ENCODE measurements at regions not wholly inside any gene's neighbourhood (a gene's known extent, or its start where the extent isn't known, plus 50 kb on each side); places are given as distances from the start of the nearest gene placed in this dataset.
A peak's percentile ranks its signal among the peaks of the same experiment; 100 is the strongest.

DNA sequence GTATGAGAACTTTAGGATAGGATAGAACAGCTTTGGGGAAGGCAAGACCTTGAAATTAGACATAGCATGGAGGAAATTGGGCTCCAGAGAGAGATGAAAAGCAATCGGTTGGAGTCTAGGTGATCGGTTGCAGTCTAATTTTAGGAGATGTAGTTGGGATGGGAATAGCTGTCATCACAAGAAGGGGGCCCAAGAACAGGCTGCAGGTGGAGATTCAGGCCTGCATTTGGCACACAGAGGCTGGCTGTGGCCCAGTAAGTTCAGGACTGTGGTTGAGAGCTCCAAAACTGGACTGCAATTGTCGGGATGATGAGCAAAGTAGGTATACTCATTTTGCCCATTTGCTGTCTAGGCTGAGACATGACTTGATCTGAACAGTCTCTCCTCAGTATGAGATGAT lies 301.3 kb upstream of the B3GALT2 start:
- Histone ChIP-seq H3K27ac (no peak overlapping the region), H3K9me3 (no peaks in the 10 kb centered on the region), H3K4me3 (replicated peaks in 1 of 3) (no peak overlapping the region), H3K27me3 (no peaks in the 10 kb centered on the region), H3K36me3 (no peaks in the 10 kb centered on the region), H3K4me1 (no peaks in the 10 kb centered on the region)
- 84 to 96% methylated on average over 3 of the region's 3 CpGs for WGBS, 2 donors
- DNase-seq, result no peak
- intact Hi-C loops (cut with DNase I), result no loop called here
- TF ChIP-seq POLR2A (IDR thresholded peaks at IDR 0.05), result no peak
- TF ChIP-seq, protein P1, sequence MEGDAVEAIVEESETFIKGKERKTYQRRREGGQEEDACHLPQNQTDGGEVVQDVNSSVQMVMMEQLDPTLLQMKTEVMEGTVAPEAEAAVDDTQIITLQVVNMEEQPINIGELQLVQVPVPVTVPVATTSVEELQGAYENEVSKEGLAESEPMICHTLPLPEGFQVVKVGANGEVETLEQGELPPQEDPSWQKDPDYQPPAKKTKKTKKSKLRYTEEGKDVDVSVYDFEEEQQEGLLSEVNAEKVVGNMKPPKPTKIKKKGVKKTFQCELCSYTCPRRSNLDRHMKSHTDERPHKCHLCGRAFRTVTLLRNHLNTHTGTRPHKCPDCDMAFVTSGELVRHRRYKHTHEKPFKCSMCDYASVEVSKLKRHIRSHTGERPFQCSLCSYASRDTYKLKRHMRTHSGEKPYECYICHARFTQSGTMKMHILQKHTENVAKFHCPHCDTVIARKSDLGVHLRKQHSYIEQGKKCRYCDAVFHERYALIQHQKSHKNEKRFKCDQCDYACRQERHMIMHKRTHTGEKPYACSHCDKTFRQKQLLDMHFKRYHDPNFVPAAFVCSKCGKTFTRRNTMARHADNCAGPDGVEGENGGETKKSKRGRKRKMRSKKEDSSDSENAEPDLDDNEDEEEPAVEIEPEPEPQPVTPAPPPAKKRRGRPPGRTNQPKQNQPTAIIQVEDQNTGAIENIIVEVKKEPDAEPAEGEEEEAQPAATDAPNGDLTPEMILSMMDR (IDR thresholded peaks at IDR 0.05), result no peak

DNA sequence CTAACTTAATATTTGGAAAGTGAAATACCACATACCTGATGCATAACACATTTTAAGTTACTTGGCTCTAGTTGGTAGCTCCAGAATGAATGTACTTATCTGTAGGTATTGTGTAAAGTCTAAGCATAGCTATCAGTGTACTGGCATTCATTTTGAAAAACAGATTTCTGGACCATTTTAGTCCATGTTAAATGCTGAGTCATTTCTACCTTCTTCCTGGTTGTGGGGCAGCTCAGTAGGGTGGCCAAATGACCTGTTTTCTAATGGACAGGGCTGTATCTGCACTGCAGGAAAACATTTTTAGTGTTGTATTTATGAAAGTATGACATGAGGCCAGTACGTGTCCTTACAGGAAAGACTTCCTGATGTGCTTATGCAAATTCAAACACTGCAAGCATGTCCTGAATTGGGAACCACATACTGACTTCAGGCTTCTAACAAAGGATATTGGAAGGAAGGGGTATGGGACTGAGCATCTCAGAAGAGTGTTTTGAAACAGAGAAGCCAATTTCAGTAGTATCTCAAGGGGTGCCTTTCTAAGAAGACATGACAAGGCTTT lies 300.3 kb upstream of the B3GALT2 start:
- TF ChIP-seq, protein P1 (IDR thresholded peaks at IDR 0.05), result no peak
- TF ChIP-seq POLR2A (IDR thresholded peaks at IDR 0.05), result no peak
- no peaks in the 10 kb centered on the region for H3K9me3 ChIP-seq
- no peak for DNase-seq
- H3K27me3 ChIP-seq, result no peaks in the 10 kb centered on the region
- intact Hi-C loops (cut with DNase I), result no loop called here
- no peak overlapping the region for H3K27ac ChIP-seq
- 52 to 76% methylated on average over 1 of the region's 1 CpG for WGBS, 2 donors
- no peaks in the 10 kb centered on the region for H3K36me3 ChIP-seq
- H3K4me1 ChIP-seq, result no peaks in the 10 kb centered on the region
- no peak overlapping the region for H3K4me3 ChIP-seq (replicated peaks in 1 of 3)

DNA sequence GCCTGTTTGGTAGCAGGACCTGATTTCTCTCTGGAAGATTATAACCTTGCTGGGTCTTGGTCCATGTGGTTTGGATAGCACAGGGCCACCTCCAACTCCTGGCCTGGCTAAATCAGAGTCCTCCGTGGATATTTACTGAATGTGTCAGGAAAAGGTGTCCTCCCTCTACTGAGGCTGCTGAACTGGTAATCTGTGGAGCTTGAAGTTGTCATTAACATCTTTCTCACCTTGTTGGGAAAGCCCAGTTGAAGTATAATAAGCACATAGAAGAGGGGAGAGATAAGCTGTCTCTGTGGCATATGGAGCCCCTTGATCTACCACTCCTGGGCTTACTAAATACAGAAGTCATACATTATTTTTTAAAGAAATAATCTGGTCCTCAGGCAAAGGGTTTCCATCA lies 294.3 kb upstream of the B3GALT2 start:
- DNase-seq, result no peak
- 75 to 79% methylated on average over 1 of the region's 1 CpG for WGBS, 2 donors
- H3K4me1 ChIP-seq, result no peaks in the 10 kb centered on the region
- no peak overlapping the region for H3K27ac ChIP-seq
- H3K4me3 ChIP-seq (replicated peaks in 1 of 3), result no peak overlapping the region
- no peaks in the 10 kb centered on the region for H3K9me3 ChIP-seq
- H3K27me3 ChIP-seq, result no peaks in the 10 kb centered on the region
- TF ChIP-seq, protein P1 (IDR thresholded peaks at IDR 0.05), result no peak
- no peak for TF ChIP-seq POLR2A (IDR thresholded peaks at IDR 0.05)
- no peaks in the 10 kb centered on the region for H3K36me3 ChIP-seq
- intact Hi-C loops (cut with DNase I), result no loop called here

DNA sequence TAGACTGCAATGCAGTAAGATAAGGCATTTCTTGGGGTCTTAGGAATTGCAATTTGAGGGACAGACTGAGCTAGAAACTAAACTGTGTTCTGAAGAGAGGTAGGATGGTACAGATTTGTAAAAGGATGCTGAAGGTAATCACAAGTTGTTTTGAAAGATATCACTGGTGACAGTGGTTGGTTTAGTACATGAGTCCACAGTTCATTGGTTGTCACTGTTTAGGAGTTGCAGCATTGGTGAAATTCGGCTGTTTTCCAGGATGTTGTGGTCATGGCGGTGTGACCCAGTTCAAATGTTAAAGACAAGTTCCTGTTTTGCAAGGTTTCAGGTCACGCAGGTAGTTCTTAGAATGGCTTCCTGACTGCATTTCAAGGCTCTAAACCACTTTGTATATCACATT lies 292.8 kb upstream of the B3GALT2 start:
- TF ChIP-seq, protein P1 (IDR thresholded peaks at IDR 0.05), result no peak
- TF ChIP-seq POLR2A (IDR thresholded peaks at IDR 0.05), result no peak
- Histone ChIP-seq H3K27ac (no peak overlapping the region), H3K4me3 (replicated peaks in 1 of 3) (no peak overlapping the region), H3K36me3 (no peaks in the 10 kb centered on the region), H3K27me3 (no peaks in the 10 kb centered on the region), H3K4me1 (no peaks in the 10 kb centered on the region), H3K9me3 (no peaks in the 10 kb centered on the region)
- peak; percentile 6 to 10 for DNase-seq
- intact Hi-C loops (cut with DNase I), result no loop called here
- 80% methylated on average over 3 of the region's 3 CpGs for WGBS, 2 donors

DNA sequence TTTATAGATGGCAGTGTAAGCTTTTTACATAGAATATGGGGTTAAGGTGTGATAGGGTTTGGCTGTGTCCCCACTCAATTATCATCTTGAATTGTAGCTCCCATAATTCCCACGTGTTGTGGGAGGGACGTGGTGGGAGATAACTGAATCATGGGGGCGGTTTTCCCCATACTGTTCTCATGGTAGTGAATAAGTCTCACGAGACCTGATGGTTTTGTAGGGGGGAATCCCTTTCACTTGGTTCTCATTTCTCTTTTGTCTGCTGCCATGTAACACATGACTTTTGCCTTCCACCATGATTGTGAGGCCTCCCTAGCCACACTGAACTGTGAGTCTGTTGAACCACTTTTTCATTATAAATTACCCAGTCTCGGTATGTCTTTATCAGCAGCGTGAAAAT lies 290.3 kb upstream of the B3GALT2 start:
- Histone ChIP-seq H3K36me3 (no peaks in the 10 kb centered on the region), H3K4me3 (replicated peaks in 1 of 3) (no peak overlapping the region), H3K9me3 (no peaks in the 10 kb centered on the region), H3K27me3 (no peaks in the 10 kb centered on the region), H3K4me1 (no peaks in the 10 kb centered on the region), H3K27ac (no peak overlapping the region)
- intact Hi-C loops (cut with DNase I), result no loop called here
- 85 to 87% methylated on average over 6 of the region's 6 CpGs for WGBS, 2 donors
- DNase-seq, result no peak
- TF ChIP-seq, protein P1 (IDR thresholded peaks at IDR 0.05), result no peak
- TF ChIP-seq POLR2A (IDR thresholded peaks at IDR 0.05), result no peak

All from thyroid gland (tissue), 4 donors.